ENCODE measurements at regions not wholly inside any gene's neighbourhood (a gene's known extent, or its start where the extent isn't known, plus 50 kb on each side); places are given as distances from the start of the nearest gene placed in this dataset.

DNA sequence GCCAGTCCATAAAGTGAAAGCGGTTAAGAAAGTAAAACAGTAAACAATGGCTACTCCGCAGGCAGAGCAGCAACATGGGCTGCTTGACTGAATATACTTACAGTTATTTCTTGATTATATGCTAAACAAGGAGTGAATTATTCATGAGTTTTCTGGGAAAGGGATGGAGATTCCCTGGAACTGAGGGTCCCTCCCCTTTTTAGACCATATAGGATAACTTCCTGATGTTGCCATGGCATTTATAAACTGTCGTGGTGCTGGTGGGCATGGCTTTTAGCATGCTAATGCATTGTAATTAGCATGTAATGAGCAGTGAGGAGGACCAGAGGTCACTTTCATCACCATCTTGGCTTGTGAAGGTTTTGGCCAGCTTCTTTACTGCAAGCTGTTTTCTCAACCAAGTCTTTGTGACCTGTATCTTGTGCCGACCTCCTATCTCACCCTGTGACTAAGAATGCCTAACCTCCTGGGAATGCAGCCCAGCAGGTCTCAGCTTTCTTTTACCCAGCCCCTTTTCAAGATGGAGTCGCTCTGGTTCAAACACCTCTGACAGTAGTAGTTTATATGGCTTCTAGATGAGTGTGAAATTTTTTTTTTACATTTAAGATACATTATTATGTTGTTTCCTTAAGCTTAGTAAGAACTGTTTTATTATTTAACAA, 514.8 kb upstream of the TENM3 start:
- Mint-ChIP-seq H3K27ac (ENCODE audit: low read depth, unreplicated experiment) (no peak overlapping the region), H3K4me1 (ENCODE audit: insufficient read depth, unreplicated experiment) (no peaks in the 10 kb centered on the region), H3K9me3 (ENCODE audit: unreplicated experiment) (no peaks in the 10 kb centered on the region), H3K36me3 (ENCODE audit: insufficient read depth, unreplicated experiment) (no peaks in the 10 kb centered on the region), H3K4me3 (ENCODE audit: unreplicated experiment) (no peak overlapping the region), H3K27me3 (ENCODE audit: insufficient read depth, unreplicated experiment) (no peaks in the 10 kb centered on the region)
- DNase-seq (ENCODE audit: unreplicated experiment) = no peak
- intact Hi-C loops (cut with micrococcal nuclease) = no loop called here
- no peak for TF ChIP-seq CTCF (IDR thresholded peaks at IDR 0.05; ENCODE audit: unreplicated experiment)
- BruUV-seq (replicated peaks) = no TSS peak
- ChIA-PET POLR2A (interaction anchor here (1.0 kb wide), 1 partner anchor 8 kb away, joined by 4 read pairs; no protein-coding TSS in a partner anchor), CTCF (interaction anchor here (0.7 kb wide), 1 partner anchor 857 kb away, joined by 3 read pairs; no protein-coding TSS in a partner anchor)

DNA sequence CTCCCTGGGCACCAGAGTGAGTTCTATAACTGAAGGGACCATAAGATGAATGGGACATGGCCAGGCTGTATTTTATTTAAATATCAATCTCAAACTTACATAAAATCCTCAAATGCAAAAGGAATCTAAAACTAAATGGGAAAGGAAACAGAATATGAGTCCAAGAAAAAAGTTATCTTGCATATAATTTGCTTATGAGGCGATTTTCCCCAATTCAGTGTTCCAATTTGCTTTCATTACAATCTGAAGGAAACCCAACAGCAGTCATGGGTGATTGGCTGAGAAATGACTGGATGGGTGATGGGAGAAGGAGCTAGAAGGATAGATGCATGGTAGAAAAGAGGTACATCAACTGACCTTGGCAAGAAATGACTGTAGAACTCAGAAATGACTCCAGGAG, 511.3 kb upstream of the TENM3 start:
- ChIA-PET CTCF (no interaction called here), POLR2A (no interaction called here)
- no peak overlapping the region for H3K27ac Mint-ChIP-seq (ENCODE audit: low read depth, unreplicated experiment)
- BruUV-seq (replicated peaks) = no TSS peak
- intact Hi-C loops (cut with micrococcal nuclease) = no loop called here
- no peaks in the 10 kb centered on the region for H3K9me3 Mint-ChIP-seq (ENCODE audit: unreplicated experiment)
- H3K36me3 Mint-ChIP-seq (ENCODE audit: insufficient read depth, unreplicated experiment) = no peaks in the 10 kb centered on the region
- no peaks in the 10 kb centered on the region for H3K27me3 Mint-ChIP-seq (ENCODE audit: insufficient read depth, unreplicated experiment)
- no peaks in the 10 kb centered on the region for H3K4me1 Mint-ChIP-seq (ENCODE audit: insufficient read depth, unreplicated experiment)
- no peak overlapping the region for H3K4me3 Mint-ChIP-seq (ENCODE audit: unreplicated experiment)
- no peak for TF ChIP-seq CTCF (IDR thresholded peaks at IDR 0.05; ENCODE audit: unreplicated experiment)
- no peak for DNase-seq (ENCODE audit: unreplicated experiment)

DNA sequence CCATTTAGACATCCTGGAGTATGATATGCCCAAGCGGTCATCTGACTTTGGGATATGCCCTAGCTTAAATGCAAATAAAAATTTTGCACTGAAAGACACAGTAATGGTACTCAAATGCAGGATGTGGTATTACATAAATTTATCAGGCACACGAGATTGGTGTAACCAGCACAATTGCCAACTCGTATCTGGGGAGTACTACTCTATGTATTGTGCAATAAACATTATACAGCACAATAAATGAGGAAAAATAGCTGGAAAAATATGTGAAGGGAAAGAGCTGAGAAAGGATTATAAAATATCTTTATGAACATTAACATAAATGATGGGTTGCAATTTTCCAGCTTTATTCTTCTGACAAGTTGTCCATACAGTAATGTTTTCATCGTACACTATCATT, 505.5 kb upstream of the TENM3 start:
- ChIA-PET CTCF (interaction anchor here (0.6 to 1.4 kb wide), 3 partner anchors 12 to 445 kb away, joined by 3 read pairs; no protein-coding TSS in a partner anchor), POLR2A (no interaction called here)
- DNase-seq (ENCODE audit: unreplicated experiment) = no peak
- no peaks in the 10 kb centered on the region for H3K36me3 Mint-ChIP-seq (ENCODE audit: insufficient read depth, unreplicated experiment)
- no TSS peak for BruUV-seq (replicated peaks)
- no peak overlapping the region for H3K27ac Mint-ChIP-seq (ENCODE audit: low read depth, unreplicated experiment)
- intact Hi-C loops (cut with micrococcal nuclease) = no loop called here
- no peak for TF ChIP-seq CTCF (IDR thresholded peaks at IDR 0.05; ENCODE audit: unreplicated experiment)
- H3K4me1 Mint-ChIP-seq (ENCODE audit: insufficient read depth, unreplicated experiment) = no peaks in the 10 kb centered on the region
- H3K27me3 Mint-ChIP-seq (ENCODE audit: insufficient read depth, unreplicated experiment) = no peaks in the 10 kb centered on the region
- H3K4me3 Mint-ChIP-seq (ENCODE audit: unreplicated experiment) = no peak overlapping the region
- H3K9me3 Mint-ChIP-seq (ENCODE audit: unreplicated experiment) = peaks cover 7% of the 10 kb centered on the region

- BruUV-seq (replicated peaks) = no TSS peak
- CTCF ChIA-PET = interaction anchor here (1.4 to 1.8 kb wide), 2 partner anchors 11 to 12 kb away, joined by 3 read pairs; no protein-coding TSS in a partner anchor
- no peak for TF ChIP-seq CTCF (IDR thresholded peaks at IDR 0.05; ENCODE audit: unreplicated experiment)
Measured at GRCh38 chr4:181739031-181739430, 504.2 kb upstream of the TENM3 start.

More at GRCh38 chr4:181739031-181739430, 504.2 kb upstream of the TENM3 start:
- intact Hi-C loops (cut with micrococcal nuclease) = no loop called here
- no peaks in the 10 kb centered on the region for H3K27me3 Mint-ChIP-seq (ENCODE audit: insufficient read depth, unreplicated experiment)
- no peak overlapping the region for H3K27ac Mint-ChIP-seq (ENCODE audit: low read depth, unreplicated experiment)
- DNase-seq (ENCODE audit: unreplicated experiment) = no peak
- no peak overlapping the region for H3K4me3 Mint-ChIP-seq (ENCODE audit: unreplicated experiment)
- H3K4me1 Mint-ChIP-seq (ENCODE audit: insufficient read depth, unreplicated experiment) = no peaks in the 10 kb centered on the region
- no peaks in the 10 kb centered on the region for H3K36me3 Mint-ChIP-seq (ENCODE audit: insufficient read depth, unreplicated experiment)
- POLR2A ChIA-PET = no interaction called here
- H3K9me3 Mint-ChIP-seq (ENCODE audit: unreplicated experiment) = peaks cover 7% of the 10 kb centered on the region
